UCSD-AML1 (cell line): ENCODE measurements at regions not wholly inside any gene's neighbourhood (a gene's known extent, or its start where the extent isn't known, plus 50 kb on each side); places are given as distances from the start of the nearest gene placed in this dataset.

Source experiments
- DNase-seq: peaks from one replicate; lab custom pipeline; 2025; ENCODE audit not compliant: unreplicated experiment; lab: John Stamatoyannopoulos, UW

- no peak for DNase-seq
Observed at GRCh38 chr14:80381807-80382363, 170.6 kb upstream of the DIO2 start.

GRCh38 chr14:80379035-80379434 lies 167.7 kb upstream of the DIO2 start:
- no peak for DNase-seq

- no peak for DNase-seq
Observed at GRCh38 chr14:80378084-80378690, 166.9 kb upstream of the DIO2 start.

DNA sequence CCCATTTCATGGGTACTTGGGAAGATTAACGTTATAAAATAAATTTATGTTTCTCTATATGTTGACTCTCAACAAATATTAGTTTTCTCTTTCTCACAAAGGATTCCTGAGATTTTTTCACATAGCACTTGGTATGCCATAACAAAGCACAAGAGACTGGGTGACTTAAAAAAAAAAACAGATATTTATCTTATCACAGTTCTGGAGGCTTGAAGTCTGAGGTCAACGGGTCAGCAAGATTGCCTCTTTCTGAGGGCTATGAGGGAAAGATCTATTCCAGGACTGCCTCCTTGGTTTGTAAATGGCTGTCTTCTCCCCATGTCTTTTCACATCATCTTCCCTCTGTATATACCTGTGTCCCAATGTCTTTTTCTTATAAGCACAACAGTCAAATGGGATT lies 153.5 kb upstream of the DIO2 start:
- no peak for DNase-seq

DNA sequence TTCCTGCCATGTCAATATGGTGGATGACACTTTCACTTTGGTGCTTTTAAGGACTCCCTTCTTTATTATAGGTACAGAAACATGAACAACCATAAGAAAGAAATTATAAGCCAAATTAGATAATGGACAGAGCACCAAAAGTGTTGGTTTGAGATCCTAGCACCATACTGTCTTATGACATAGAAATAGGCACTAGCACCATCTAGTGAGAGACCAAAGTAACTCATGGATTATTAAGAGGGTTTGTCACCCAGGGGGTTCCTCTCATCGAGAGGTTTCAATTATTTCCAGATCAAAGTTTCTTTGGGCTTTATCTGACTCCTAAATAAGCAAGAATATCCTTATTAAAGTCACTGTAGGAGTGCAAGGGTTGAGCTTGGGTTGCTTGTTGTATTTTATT lies 153.0 kb upstream of the DIO2 start:
- no peak for DNase-seq

- no peak for DNase-seq
Observed at GRCh38 chr14:80358112-80358511, 146.8 kb upstream of the DIO2 start.

DNA sequence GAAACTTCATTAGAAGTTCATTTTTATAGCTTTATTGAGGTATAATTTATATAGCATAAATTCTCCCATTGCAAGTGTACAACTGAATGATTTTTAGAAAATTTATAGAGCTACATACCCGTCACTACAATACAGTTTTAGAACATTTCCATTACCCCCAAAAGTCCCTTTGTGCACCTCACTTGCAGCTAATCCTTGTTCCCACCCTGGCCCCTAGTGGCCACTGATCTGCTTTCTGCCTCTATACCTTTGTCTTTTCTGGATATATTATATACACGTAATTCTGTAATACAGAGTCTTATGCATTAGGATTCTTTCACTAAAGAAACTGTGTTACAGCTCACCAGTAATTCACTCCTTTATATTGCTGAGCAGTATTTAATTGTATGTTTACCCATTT lies 145.1 kb upstream of the DIO2 start:
- DNase-seq: peak; percentile 15

- no peak for DNase-seq
Observed at GRCh38 chr14:80354860-80355581, 143.7 kb upstream of the DIO2 start.

DNA sequence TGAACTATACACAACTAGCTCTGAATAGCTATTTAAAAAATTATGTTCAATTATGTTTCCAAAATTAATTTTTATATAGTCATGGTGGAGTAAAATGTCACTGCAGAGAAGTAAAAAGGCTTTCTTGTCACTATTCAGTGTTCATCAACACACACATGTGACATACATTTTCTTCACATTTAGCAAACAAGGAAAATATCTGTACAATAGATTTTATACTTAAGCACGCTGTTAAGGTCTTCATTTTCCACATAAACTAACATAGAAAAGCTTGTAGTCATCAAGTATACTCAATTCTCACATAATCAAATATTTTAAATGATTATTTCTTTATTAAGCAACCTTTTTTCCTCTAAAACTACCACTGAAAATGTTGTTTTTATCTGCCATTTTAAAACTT lies 141.2 kb upstream of the DIO2 start:
- DNase-seq: no peak

DNA sequence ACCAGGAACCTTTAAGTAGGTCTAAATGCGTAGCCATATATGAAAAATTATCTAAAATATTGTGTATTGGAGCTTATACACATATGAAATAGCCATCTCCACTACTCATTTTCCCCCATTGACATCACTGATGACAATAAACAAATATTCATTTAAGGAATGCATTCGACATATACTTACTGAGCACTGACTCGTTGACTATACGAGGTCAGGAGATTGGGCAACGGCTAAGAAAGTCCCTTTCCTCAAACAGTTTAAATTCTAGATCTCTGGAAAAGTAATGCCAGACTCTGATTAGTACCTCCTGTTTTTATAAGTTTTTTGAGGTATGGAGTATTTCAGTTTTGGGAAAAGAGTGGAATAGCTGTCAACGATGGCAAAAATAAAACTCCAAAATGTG lies 139.4 kb upstream of the DIO2 start:
- no peak for DNase-seq

GRCh38 chr14:80346395-80346794 lies 135.1 kb upstream of the DIO2 start:
- DNase-seq: no peak

- DNase-seq: no peak
Observed at GRCh38 chr14:80344208-80344607, 132.9 kb upstream of the DIO2 start.

GRCh38 chr14:80336608-80337106 lies 125.4 kb upstream of the DIO2 start:
- no peak for DNase-seq

DNA sequence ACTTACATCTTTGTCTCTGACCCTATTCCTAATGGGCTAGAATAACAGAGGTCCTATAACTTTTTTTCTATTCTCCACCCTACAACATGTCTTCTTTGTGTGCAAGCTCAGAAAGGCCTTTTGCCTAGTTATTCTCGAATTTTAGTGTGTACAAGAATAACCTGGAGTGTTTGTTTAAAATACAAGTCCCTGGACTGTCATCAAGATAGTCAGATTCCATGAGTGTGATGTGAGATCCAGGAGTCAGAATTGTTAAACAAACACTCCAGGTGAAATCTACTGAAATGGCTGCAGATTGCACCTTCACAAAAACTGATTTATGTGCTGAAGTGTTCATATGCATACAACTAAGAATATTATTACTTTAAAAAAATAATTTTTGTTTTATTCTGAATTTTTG lies 114.4 kb upstream of the DIO2 start:
- DNase-seq: no peak

GRCh38 chr14:80325112-80325511 lies 113.8 kb upstream of the DIO2 start:
- no peak for DNase-seq

DNA sequence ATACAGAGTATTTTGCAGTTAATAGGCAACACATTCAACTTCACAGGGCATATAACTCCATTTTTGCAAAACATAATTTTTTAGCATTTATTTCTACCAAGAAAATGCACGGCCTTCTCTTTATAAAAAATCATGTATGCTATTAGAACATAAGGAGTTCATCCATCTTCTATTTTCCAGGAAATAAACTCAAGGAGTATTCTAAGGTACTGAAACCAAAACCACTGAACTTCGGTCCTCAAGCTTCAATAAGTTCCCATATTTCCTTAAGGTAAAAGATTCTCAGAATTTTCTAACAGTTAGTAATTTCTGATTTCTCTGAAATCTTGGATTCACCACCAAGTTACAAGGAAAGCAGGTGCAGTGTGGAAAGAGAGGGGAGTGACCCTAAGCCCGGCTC lies 113.3 kb upstream of the DIO2 start:
- DNase-seq: no peak

DNA sequence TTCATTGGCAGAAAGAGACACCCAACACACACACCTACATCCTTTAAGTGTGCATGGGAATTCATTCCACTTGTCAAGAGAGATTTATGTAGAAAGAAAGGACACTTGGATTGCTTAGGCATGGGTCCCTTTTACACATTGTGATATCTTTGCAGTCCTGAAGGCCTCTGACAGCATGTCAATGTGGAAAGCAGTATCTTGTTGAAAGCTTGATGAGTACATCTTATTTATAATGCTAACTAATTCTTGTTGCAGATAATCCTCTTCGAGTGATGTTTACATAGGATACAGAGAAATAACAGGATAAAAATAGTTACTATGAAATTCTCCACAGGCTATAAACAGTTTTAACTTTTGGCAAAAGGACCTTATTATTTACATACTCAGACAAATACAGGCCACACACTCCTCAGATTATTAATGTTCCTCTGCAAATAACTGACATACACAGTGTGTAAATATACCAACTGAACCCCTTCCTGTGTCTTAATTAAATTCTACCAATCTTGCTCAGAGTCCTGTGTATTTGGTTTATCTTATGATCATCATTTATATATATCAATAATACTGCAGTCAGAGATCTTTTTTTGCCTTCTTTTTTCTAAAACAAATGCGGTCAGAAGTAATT lies 111.8 kb upstream of the DIO2 start:
- no peak for DNase-seq

GRCh38 chr14:80316441-80316840 lies 105.1 kb upstream of the DIO2 start:
- DNase-seq: no peak

GRCh38 chr14:80315681-80316080 lies 104.4 kb upstream of the DIO2 start:
- no peak for DNase-seq

GRCh38 chr14:80313806-80314205 lies 102.5 kb upstream of the DIO2 start:
- DNase-seq: no peak

GRCh38 chr14:80310938-80311750 lies 99.8 kb upstream of the DIO2 start:
- no peak for DNase-seq
